GM12878 (cell line): ENCODE measurements at regions not wholly inside any gene's neighbourhood (a gene's known extent, or its start where the extent isn't known, plus 50 kb on each side); places are given as distances from the start of the nearest gene placed in this dataset.
A peak's percentile ranks its signal among the peaks of the same experiment; 100 is the strongest.

Experiments
- BRCA1 ChIP-seq: IDR thresholded peaks from 2 replicates; pipeline ENCODE4 v1.6.1; 2011; ENCODE audit warnings: low read depth, low read length, improper control_type of control experiment
- CEBPZ ChIP-seq: fragments of 150-350 bp; IDR thresholded peaks from 2 replicates; pipeline ENCODE4 v1.6.1; 2016; ENCODE audit warnings: low read depth, low read length
- CTCF ChIP-seq, 3 experiments: IDR thresholded peaks in 2 of 3; conservative IDR thresholded peaks in 1 of 3; 2 replicates each; pipeline ENCODE4 v1.5.1; 2011; ENCODE audit warnings: low read depth in 3 of 3, low read length in 3 of 3, mild to moderate bottlenecking in 3 of 3, control low read depth in 2 of 3, moderate library complexity in 2 of 3, inconsistent platforms in 1 of 3, mixed read lengths in 1 of 3; ENCODE audit not compliant: control insufficient read depth in 2 of 3, insufficient read depth in 1 of 3; ENCODE audit errors: extremely low read depth in 1 of 3
- EP300 ChIP-seq, 2 experiments: fragments of 150-350 bp in 1 of 2; IDR thresholded peaks; 2 replicates each; pipeline ENCODE4 v1.6.1; 2011 to 2012; ENCODE audit warnings: low read depth in 2 of 2, low read length in 2 of 2, borderline replicate concordance in 1 of 2, improper control_type of control experiment in 1 of 2, inconsistent platforms in 1 of 2; ENCODE audit not compliant: control insufficient read depth in 1 of 2
- HDAC6 ChIP-seq: fragments of 200-600 bp; sonication (generic); IDR thresholded peaks from one replicate; pipeline ENCODE4 v1.8.0; 2017; ENCODE audit warnings: antibody characterized with exemption; ENCODE audit not compliant: unreplicated experiment
- MTA2 ChIP-seq: fragments of 450-650 bp; IDR thresholded peaks from 2 replicates; pipeline ENCODE4 v1.6.1; 2016; ENCODE audit warnings: low read depth, mild to moderate bottlenecking, moderate library complexity
- NFYB ChIP-seq: IDR thresholded peaks from 2 replicates; pipeline ENCODE4 v1.6.1; 2011; ENCODE audit warnings: low read depth, mild to moderate bottlenecking, low read length, improper control_type of control experiment, moderate library complexity; ENCODE audit not compliant: insufficient read depth
- PBX3 ChIP-seq: IDR thresholded peaks from 2 replicates; pipeline ENCODE4 v1.6.1; 2011; ENCODE audit warnings: mild to moderate bottlenecking, low read depth, low read length, moderate library complexity; ENCODE audit not compliant: insufficient replicate concordance
- RAD21 ChIP-seq: IDR thresholded peaks from 2 replicates; pipeline ENCODE4 v1.6.1; 2011; ENCODE audit warnings: mild to moderate bottlenecking, low read depth, low read length, moderate library complexity; ENCODE audit not compliant: insufficient read depth
- RFX5 ChIP-seq: IDR thresholded peaks from 2 replicates; pipeline ENCODE4 v1.6.1; 2011; ENCODE audit warnings: low read depth, low read length, improper control_type of control experiment
- SMC3 ChIP-seq: IDR thresholded peaks from 2 replicates; pipeline ENCODE4 v1.6.1; 2011; ENCODE audit warnings: low read length, improper control_type of control experiment, borderline replicate concordance
- YBX1 ChIP-seq: fragments of 450-650 bp; IDR thresholded peaks from 2 replicates; pipeline ENCODE4 v1.6.1; 2016; ENCODE audit warnings: antibody characterized with exemption
- ZNF24 ChIP-seq: fragments of 450-650 bp; IDR thresholded peaks from 2 replicates; pipeline ENCODE4 v1.6.1; 2017; ENCODE audit warnings: antibody characterized with exemption, mild to moderate bottlenecking

GRCh38 chr18:60668583-60668982, 296.0 kb upstream of the MC4R start:
- TF ChIP-seq RFX5: no peak
- TF ChIP-seq BRCA1: no peak
- TF ChIP-seq EP300 (IDR thresholded peaks at IDR 0.05; ENCODE audit: borderline replicate concordance in 1 of 2, control insufficient read depth in 1 of 2, low read depth in 2 of 2, low read length in 2 of 2): no peak
- no peak for TF ChIP-seq MTA2
- no peak for TF ChIP-seq ZNF24
- no peak for TF ChIP-seq SMC3
- 0 out of 2 replicates have a peak, but pooled peaks have one; percentile 14 for TF ChIP-seq RAD21
- TF ChIP-seq HDAC6: no peak
- peak in 1 of 3 experiments; percentile 12; a peak in 1 of 6 replicates for TF ChIP-seq CTCF (IDR thresholded peaks at IDR 0.05 in 2 of 3, conservative IDR thresholded peaks at IDR 0.05 in 1 of 3; ENCODE audit: control insufficient read depth in 2 of 3, extremely low read depth in 1 of 3, insufficient read depth in 1 of 3, low read depth in 3 of 3, low read length in 3 of 3)
- no peak for TF ChIP-seq CEBPZ
- TF ChIP-seq YBX1: no peak
- no peak for TF ChIP-seq NFYB
- TF ChIP-seq PBX3: no peak
